Fibroblast of peridontal ligament (primary cell): ENCODE measurements at regions not wholly inside any gene's neighbourhood (a gene's known extent, or its start where the extent isn't known, plus 50 kb on each side); places are given as distances from the start of the nearest gene placed in this dataset.
"Not testable (repeated sequence)": the region's sequence is repeated elsewhere in the genome, so short reads cannot be mapped to it uniquely, and the experiment has no call there.

Experiments
- DNase-seq: peaks from one replicate; pipeline ENCODE4 v3.0.0-alpha.2; 2010; ENCODE audit errors: extremely low read depth

DNA sequence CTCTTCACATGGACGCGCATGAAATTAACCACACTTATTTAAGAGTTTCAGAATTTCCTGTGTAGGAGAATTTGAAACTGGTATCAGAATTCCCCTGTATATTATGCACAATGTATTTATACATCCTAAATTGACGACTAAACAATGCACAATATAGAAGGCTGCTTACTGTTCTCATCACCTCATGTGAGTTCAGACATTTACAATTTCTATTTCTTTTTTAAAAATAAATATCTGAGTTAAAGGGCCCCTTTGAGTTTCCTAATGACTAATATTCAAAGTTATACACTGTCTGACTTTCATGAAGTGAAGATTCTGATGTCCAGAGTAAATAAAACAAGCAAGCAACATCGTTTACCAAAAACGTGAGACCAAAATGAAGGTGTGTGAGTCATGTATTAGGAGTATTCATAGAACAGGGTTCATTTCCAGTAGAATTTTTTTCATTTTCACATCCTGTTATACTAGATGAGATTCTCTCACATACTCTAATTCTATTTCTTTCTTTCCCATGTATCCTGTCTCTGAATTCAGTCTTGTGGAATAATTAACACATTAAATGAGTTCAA lies 406.2 kb downstream of the NUP35 start:
- no peak for DNase-seq

DNA sequence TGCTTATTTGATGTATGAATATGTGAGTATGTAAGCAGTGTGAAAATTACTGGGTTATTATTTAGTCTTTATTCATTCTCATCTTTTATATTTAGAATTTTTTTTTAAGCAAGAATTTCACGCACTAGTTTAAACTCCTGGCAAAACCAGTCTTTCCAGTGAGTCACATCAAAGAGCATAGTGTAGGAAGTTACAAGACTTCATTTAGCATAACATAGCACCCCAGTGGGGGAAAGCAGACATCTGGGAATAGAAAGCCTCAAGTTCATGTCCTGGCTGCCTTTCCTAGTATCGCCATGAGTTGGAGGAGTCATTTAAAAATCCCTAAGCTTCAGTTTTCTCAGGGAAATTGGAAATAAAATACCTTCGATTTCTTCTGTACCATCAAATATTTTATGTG lies 408.3 kb downstream of the NUP35 start:
- no peak for DNase-seq

DNA sequence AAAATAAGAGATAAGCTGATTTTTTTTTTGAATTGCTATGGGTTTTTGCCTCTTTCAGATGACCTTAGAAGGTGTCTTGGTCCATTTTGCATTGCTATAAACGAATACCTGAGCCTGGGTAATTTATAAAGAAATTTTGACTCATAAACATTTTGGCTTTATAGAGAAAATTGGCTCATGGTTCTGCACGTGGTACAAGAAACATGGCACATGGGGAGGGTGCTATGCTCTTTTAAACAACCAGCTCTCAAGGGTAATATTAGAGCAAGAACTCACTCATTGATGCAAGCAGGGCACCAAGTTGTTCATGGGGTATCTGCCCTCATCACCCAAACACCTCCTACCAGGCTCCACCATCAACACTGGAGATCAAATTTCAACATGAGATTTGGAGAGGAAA lies 408.8 kb downstream of the NUP35 start:
- DNase-seq = no peak

DNA sequence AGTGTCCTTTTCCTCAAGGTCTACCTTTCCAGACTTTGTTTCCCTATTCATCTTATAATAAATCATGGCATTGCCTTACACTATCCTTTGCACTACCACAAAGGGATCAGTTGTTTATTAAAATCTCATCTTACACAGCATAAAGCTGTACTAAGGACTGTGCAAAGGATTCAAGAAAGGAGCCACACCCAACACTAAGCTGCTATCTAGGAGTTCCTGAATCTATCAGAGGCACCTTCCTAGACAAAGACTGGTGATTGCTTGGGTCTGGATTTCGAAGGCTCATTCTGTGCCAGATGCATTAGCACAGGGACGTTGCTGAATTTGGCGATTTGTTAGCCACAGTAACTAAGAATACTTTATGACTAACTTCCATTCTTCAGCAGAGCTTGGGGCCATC lies 412.0 kb downstream of the NUP35 start:
- DNase-seq = no peak

DNA sequence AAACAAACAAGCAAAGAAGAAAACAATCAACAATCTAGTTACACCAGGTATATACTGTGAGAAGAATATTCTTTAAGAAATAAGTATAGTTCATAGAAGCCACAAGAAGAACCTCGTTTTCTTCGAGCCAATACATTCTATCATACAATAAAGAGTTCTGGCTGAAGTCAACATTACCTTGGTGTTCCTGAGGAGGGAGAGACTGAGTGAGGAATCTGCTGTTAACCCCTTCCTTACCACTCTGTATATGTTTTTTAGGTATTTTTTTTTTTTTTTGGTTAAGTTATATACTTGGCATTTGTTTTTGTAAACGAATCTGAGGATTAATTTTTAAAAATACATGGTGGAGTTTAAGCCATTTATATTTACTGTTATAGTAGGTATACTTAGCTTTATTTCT lies 412.5 kb downstream of the NUP35 start:
- DNase-seq = no peak

DNA sequence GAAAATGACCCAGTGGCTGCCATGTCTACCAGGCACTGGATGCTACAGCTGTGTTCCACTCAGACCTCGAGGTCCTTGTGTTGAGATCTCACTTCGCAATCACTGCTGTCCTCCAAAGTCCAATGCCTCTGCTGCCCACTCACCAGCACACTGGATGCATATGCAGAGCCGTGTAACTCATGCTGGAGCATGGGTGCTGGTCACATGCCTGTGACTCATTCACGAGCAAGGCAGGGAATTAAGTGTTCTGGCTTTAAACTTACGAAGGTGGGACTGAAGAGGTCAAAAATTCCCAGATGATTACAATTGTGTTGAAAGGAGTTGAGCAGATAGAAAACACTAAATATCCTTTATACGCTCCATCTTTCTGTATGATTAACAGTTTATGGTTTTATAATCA lies 417.5 kb downstream of the NUP35 start:
- no peak for DNase-seq

DNA sequence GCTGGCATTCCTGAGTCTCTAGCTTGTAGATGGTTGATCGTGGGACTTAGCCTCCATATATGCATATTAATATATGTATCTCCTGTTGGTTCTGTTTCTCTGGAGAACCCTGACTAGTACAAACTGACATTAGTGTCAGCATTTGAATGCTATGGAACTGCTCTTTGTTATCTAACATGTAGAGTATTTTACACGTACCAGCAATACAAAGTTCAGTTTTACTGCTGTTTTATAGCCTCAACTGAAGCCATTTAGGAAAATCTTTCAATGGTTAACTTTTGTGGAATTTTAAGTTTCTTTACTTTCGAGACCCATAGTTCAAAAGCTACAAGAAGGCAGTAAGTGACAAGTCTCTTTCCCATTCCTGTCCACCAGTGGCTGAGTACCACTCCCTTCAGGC lies 418.4 kb downstream of the NUP35 start:
- no peak for DNase-seq

DNA sequence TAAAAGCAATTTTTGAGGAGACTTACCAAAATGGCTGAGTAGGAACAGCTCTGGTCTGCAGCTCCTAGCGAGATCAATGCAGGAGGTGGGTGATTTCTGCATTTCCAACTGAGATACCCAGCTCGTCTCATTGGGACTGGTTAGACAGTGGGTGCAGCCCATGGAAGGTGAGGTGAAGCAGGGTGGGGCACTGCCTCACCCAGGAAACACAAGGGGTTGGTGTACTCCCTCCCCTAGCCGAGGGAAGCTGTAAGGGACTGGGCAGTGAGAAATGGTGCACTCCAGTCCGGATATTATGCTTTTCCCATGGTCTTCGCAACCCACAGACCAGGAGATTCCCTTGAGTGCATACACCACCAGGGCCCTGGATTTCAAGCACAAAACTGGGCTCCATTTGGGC lies 419.0 kb downstream of the NUP35 start:
- DNase-seq = no peak

DNA sequence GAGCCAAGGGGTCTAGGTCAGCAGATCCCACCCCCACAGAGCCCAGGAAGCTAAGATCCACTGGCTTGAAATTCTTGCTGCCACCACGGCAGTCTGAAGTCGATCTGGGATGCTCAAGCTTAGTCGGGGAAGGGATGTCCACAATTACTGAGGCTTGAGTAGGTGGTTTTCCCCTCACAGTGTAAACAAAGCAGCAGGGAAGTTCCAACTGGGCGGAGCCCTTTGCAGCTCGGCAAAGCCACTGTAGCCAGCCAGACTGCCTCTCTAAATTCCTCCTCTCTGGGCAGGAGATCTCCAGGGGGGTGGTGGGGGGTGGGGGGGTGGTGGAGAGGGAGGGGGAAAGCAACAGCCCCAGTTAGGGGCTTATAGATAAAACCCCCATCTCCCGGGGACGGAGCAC lies 419.5 kb downstream of the NUP35 start:
- no peak for DNase-seq

DNA sequence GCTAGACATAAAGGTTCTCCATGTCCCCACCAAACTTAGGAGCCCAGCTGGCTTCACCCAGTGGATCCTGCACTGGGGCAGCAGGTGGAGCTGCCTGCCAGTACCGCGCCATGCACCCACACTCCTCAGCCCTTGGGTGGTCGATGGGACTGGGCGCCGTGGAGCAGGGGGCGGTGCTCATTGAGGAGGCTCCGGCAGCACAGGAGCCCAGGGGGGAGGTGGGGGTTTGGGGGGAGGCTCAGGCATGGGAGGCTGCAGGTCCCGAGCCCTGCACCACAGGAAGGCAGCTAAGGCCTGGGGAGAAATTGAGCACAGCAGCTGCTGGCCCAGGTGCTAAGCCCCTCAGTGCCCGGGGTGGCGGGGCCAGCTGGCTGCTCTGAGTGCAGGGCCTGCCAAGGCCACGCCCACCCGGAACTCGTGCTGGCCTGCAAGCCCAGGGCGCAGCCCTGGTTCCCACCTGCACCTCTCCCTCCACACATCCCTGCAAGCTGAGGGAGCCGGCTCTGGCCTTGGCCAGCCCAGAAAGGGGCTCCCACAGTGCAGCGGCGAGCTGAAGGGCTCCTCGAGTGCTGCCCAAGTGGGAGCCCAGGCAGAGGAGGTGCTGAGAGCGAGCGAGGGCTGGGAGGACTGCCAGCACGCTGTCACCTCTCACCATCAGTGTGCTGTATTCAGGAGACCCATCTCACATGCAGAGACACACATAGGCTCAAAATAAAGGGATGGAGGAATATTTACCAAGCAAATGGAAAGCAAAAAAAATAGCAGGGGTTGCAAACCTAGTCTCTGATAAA lies 422.5 kb downstream of the NUP35 start:
- not testable (repeated sequence) for DNase-seq

DNA sequence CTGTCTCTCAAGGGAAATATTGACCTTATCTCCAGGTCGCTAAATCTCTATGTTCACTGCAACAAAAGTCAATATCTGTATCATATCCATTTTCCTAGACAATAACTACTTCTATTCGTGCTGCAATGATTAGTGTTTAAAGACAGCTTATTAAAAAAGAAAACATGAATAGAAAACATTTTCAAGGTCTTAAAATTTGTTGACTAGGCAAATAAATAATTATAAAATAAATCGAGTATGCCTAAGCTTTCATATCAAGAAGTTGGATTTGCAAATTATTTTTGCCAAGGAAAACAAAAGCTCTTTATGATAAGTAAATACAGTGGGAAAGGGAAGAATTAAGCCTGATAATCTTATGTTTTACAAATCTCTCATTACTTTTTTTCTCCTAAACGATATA lies 428.5 kb downstream of the NUP35 start:
- DNase-seq = no peak

DNA sequence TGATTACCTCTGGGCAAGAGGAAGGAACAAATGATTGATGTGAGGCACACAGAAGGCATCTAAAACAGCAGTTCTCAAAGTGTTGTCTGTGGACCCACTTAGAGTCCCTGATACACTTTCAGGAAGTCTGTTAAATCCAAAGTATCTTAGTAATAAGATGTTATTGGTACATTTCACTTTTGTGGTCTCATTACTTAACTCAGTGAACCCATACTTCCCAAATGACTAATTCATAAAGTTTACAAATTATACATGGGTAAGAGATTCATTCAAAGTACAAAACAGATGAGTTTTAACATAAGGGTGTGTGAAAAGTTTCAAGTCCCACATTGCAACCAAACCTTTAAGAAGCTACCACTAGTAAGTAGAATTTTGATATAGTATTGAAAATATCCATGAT lies 440.5 kb downstream of the NUP35 start:
- DNase-seq = no peak

DNA sequence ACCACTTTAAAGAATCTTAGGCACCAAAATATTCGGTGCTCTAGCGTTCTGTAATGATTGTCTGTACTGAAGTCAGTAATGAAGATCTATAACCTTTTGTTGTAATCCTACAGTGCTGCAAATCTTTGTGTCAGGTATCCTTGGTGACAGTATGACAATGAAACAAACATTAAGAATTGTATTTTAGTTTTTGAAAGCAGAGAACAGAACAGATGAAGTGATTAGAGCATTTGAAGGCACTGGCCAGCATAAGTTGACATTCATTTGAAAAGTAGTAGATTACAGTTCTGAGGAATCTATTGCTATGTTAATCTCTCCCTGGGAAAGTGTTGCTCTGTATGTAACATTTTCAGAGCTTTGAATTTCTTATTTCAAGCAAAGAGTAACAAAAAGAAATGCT lies 451.2 kb downstream of the NUP35 start:
- DNase-seq = no peak

DNA sequence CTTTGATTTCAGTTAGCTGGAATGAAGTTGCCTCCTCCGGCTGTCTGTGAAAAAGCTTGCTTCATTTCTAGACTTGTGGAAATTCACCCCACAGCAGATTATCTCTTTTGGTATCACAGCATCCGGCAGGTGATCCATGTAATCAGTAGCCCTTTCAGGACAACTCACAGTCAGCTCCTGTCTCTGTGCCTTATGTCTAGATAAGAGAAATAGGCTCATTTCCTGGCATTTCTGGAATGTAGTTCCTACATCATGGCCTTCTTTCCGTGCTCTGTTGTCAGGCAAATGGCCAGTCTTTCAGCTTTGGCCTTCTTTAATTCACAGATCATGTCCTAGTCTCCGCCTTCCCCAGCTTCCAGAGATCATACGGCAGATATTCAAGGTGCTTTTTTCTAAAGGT lies 455.4 kb downstream of the NUP35 start:
- DNase-seq = no peak

DNA sequence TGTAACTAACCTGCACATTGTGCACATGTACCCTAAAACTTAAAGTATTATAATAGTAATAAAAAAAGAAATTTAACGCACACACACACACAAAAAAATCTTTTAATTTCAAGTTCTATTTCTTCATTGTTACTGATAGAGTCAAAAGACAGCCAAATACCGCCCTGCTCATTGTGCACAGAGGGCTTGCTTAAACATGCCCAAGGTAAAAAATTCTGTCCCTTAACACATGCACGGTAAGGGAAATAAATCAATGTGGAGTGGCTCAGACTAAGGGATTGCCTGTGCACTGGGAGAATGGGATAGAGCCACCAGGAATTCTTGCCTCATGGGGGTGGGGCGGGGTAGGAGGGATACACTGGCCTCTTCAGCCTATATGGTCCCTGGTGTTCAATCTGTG lies 468.0 kb downstream of the NUP35 start:
- no peak for DNase-seq

DNA sequence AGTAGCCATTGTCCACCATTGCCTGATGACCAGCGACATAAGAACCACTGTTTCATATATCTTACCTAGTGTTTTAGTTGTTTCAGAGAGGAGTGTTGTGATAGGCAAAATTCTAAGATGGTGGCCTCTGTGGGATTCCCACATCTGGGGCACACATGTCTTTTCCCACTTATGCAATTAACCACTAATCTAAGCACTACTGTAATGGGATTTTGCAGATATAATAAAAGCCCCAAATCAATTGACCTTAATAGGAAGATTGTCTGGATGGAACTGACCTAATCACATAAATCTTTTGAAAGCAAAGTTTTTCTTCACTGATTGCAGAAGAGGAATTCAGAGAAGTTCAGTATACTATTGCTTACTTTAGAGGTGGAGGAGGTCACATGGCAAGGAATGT lies 469.9 kb downstream of the NUP35 start:
- no peak for DNase-seq

DNA sequence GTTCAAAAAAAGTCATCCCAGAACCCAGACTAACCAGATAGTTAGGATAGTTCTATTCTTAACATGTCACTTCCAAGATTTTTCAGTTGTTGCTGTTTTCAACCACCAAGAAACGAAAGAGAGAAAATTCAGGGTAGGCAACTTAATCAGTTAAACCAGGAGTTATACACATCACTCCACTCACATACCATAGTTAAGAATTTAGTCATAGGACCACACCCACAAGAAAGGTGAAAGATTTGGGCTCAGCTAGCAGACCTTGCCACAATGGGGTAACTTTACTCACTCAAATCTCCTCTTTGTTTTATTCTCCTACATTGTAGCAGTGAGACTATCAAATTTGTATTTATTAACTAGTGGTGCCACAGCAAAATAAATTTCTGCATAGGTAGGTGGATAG lies 473.6 kb downstream of the NUP35 start:
- DNase-seq = no peak

DNA sequence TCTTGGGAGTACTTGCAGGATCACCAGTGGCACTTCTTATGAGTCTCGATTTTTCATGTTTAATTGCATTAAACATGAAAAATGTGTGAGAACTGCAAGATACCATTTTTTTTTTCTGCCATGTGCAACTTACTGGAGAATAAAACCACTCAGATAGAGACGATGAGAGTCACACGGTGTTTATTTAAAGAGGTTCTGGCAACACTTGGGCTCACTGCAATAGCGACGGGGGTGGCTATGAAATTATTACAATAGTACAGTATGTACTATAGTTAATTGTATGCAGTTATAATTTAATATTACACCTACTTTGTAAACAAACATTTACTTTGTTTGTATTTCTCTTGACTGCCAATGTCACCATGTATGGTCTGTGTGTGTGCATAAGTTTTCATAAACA lies 479.8 kb downstream of the NUP35 start:
- DNase-seq = no peak

DNA sequence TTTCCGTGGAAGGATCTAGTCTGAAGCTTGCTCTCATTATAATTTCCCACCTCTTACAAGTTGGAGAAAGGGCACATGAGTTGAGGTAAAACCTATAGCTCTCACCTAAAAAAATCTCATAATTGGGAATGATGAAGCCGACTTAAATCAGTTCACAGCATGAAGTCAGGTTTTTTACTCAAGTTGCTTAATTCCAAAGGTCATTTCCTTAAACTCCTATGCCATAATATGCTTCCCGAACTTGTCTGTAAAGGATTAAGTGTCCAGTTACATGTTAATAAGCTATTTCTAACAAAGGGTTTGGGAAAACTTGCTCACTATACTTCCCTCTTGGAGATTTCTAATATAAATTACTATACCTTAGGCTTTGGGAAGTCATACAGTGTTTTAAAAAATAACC lies 481.2 kb downstream of the NUP35 start:
- DNase-seq = no peak

DNA sequence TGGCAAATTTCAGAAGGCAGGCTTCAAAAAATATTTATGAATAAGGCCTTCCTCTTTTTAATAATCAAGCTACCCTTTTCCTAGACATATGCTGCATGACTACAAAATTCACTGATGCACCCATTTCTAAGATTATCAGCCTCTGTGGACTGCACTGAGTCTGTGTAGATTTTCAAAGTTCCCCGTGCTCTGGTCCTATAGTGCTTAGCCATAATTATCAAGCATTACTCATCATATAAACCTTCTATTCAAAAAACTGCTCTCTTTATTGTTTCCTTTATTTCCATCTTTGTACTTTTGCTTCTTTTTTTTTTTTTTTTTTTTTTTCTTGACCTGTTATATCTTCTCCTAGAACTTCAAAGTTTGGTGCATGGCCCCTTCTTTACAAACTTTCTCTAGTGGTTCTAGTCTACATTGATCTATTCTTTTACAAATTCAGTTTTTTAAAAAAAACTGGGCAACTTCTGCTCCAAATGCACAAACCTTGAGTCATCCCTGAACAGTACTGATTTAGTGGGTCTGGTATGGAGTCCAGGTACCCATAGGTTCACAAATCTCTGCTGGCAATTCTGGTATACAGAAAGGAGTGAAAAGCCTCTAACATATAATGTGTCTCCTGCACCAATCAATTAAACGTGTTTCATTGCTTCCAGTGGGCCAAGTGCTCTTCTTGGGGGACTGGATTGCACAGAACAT lies 481.9 kb downstream of the NUP35 start:
- DNase-seq = no peak

DNA sequence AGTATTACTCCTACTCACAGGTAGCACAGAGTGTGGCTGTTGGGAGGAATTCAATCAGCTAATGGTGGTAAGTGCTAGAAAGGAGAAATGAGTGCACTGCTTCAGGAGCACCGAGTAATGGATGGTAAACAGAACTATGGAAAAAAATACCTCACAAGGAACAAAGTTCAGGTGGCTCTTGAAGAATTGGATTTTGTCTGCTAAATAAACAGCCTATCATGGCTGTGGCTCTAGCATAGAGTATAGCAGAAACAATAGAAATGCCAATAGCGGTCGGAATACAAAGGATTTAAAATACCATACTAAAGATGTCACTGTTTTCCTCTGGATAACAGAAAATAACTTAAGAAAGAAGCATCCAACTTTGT lies 482.5 kb downstream of the NUP35 start:
- DNase-seq = no peak

DNA sequence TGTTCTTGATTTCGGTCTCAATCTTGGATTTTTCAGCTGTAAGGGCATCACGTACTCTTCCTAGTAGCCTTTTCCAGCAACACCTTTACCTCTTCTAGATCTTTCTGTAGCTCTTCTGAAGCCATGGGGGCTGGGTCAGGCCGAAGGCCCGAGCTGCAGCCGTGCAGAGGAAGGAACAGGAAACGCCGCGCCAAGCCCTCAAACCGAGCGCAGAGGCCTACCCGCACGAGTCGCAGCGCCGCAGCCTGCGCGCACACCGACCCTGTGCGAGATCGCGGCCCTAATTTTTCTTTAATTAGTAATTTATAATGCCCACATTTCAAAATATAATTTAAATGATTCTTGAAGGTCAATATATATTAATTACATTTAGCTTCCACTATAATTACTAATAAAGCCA lies 483.8 kb downstream of the NUP35 start:
- DNase-seq = no peak

DNA sequence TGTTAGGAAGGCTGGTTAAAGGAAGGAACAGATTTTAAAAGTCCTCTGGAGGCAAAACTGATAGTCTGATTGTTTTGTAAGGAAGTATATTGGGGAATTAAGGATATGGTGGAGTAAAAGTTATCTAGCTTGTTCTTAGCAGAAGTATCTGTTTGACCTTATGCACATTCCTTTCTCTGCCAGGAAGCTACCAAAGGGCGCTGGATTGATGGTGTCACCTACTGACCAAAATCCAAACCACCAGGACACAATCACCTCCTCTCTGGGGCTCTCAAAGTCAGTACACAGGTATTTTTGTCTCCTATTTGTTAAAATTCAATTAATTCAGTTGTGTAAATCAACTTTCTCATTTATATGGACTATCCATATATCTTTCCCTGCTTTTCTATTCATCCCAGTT lies 484.5 kb downstream of the NUP35 start:
- DNase-seq = no peak
